Smooth muscle cell (in vitro differentiated cells): ENCODE measurements at regions not wholly inside any gene's neighbourhood (a gene's known extent, or its start where the extent isn't known, plus 50 kb on each side); places are given as distances from the start of the nearest gene placed in this dataset.
A peak's percentile ranks its signal among the peaks of the same experiment; 100 is the strongest.

ENCODE experiments used
- DNase-seq: peaks from one replicate; lab custom pipeline; 2025; ENCODE audit not compliant: unreplicated experiment; lab: John Stamatoyannopoulos, UW
- H2AFZ ChIP-seq: fragments of 200-600 bp; sonication (generic); 2 replicates; pipeline ENCODE4 v1.6.0; 2016; ENCODE audit warnings: antibody characterized with exemption, low read depth, mild to moderate bottlenecking
- H3F3A ChIP-seq: fragments of 200-600 bp; sonication (generic); 2 replicates; pipeline ENCODE4 v1.6.0; 2017; ENCODE audit warnings: antibody characterized with exemption, low read depth
- H3K27ac ChIP-seq: fragments of 200-600 bp; sonication (generic); 2 replicates; pipeline ENCODE4 v1.5.1; 2016; ENCODE audit warnings: low read depth, mild to moderate bottlenecking
- H3K27me3 ChIP-seq: fragments of 200-600 bp; sonication (generic); 2 replicates; pipeline ENCODE4 v1.6.1; 2016; ENCODE audit warnings: low read depth, mild to moderate bottlenecking
- H3K36me3 ChIP-seq: fragments of 200-600 bp; sonication (generic); 2 replicates; pipeline ENCODE4 v1.5.1; 2016; ENCODE audit warnings: low read depth
- H3K4me1 ChIP-seq: fragments of 200-600 bp; sonication (generic); 2 replicates; pipeline ENCODE4 v1.5.1; 2016; ENCODE audit warnings: low read depth
- H3K4me2 ChIP-seq: fragments of 200-600 bp; sonication (generic); 2 replicates; pipeline ENCODE4 v1.6.0; 2016; ENCODE audit warnings: mild to moderate bottlenecking
- H3K4me3 ChIP-seq: fragments of 200-600 bp; sonication (generic); 2 replicates; pipeline ENCODE4 v1.5.1; 2016; ENCODE audit warnings: mild to moderate bottlenecking
- H3K79me2 ChIP-seq: fragments of 200-600 bp; sonication (generic); 2 replicates; pipeline ENCODE4 v1.6.0; 2016; ENCODE audit warnings: low read depth, mild to moderate bottlenecking
- H3K9ac ChIP-seq: fragments of 200-600 bp; sonication (generic); 2 replicates; pipeline ENCODE4 v1.6.0; 2016; ENCODE audit warnings: low read depth
- H3K9me3 ChIP-seq: fragments of 200-600 bp; sonication (generic); replicated peaks from 2 replicates; pipeline ENCODE4 v1.5.1; 2016; ENCODE audit warnings: low read depth
- H4K20me1 ChIP-seq: fragments of 200-600 bp; sonication (generic); 2 replicates; pipeline ENCODE4 v1.6.0; 2016; ENCODE audit warnings: low read depth
- CTCF ChIP-seq: fragments of 200-600 bp; sonication (generic); IDR thresholded peaks from 2 replicates; pipeline ENCODE4 v1.5.1; 2017; ENCODE audit warnings: borderline replicate concordance, mild to moderate bottlenecking, antibody characterized with exemption; ENCODE audit not compliant: insufficient read depth, poor library complexity, severe bottlenecking
- WGBS: methylation state at CpG from one replicate; pipeline ENCODE4 v1.1.7; 2016; ENCODE audit warnings: low lambda C conversion rate; 5-methylcytosine and 5-hydroxymethylcytosine counted together

- no peaks in the 10 kb centered on the region for H3K27me3 ChIP-seq
- 60% methylated on average over 5 of the region's 5 CpGs for WGBS
Observed at GRCh38 chr15:62748196-62748595, 294.4 kb upstream of the TPM1 start.

GRCh38 chr15:62749036-62749815 lies 293.3 kb upstream of the TPM1 start:
- Histone ChIP-seq H3K79me2 (no peaks in the 10 kb centered on the region), H3K36me3 (no peaks in the 10 kb centered on the region), H3K9me3 (no peaks in the 10 kb centered on the region), H3K27me3 (no peaks in the 10 kb centered on the region), H3K4me3 (no peak overlapping the region), H3K4me2 (no peak overlapping the region), H3F3A (no peaks in the 10 kb centered on the region), H3K27ac (no peak overlapping the region), H4K20me1 (no peaks in the 10 kb centered on the region), H2AFZ (no peak overlapping the region), H3K9ac (no peak overlapping the region), H3K4me1 (peaks cover 14% of the 10 kb centered on the region)
- 88% methylated on average over 5 of the region's 5 CpGs for WGBS
- DNase-seq: no peak
- no peak for TF ChIP-seq CTCF

More at GRCh38 chr15:62748196-62748595, 294.4 kb upstream of the TPM1 start:
- Histone ChIP-seq H3K79me2 (no peaks in the 10 kb centered on the region), H3K4me1 (peaks cover 14% of the 10 kb centered on the region), H3K4me3 (no peak overlapping the region), H3K9me3 (no peaks in the 10 kb centered on the region), H2AFZ (no peak overlapping the region), H3K27ac (peak overlapping the region; percentile 8), H4K20me1 (no peaks in the 10 kb centered on the region), H3K9ac (no peak overlapping the region), H3F3A (no peaks in the 10 kb centered on the region), H3K36me3 (no peaks in the 10 kb centered on the region), H3K4me2 (no peak overlapping the region)
- no peak for TF ChIP-seq CTCF
- no peak for DNase-seq

- no peak for TF ChIP-seq CTCF
- H4K20me1 ChIP-seq: no peaks in the 10 kb centered on the region
- H3K36me3 ChIP-seq: no peaks in the 10 kb centered on the region
- no peak for DNase-seq
- H2AFZ ChIP-seq: no peak overlapping the region
- no peak overlapping the region for H3K27ac ChIP-seq
- no peaks in the 10 kb centered on the region for H3K79me2 ChIP-seq
- H3K9me3 ChIP-seq: no peaks in the 10 kb centered on the region
- H3K4me1 ChIP-seq: peaks cover 14% of the 10 kb centered on the region
- H3K27me3 ChIP-seq: no peaks in the 10 kb centered on the region
- no peak overlapping the region for H3K4me2 ChIP-seq
- 97% methylated on average over 4 of the region's 4 CpGs for WGBS
- H3K9ac ChIP-seq: no peak overlapping the region
- no peak overlapping the region for H3K4me3 ChIP-seq
- H3F3A ChIP-seq: no peaks in the 10 kb centered on the region
Observed at GRCh38 chr15:62750471-62750870, 292.1 kb upstream of the TPM1 start.
